ENCODE measurements at regions not wholly inside any gene's neighbourhood (a gene's known extent, or its start where the extent isn't known, plus 50 kb on each side); places are given as distances from the start of the nearest gene placed in this dataset.

DNA sequence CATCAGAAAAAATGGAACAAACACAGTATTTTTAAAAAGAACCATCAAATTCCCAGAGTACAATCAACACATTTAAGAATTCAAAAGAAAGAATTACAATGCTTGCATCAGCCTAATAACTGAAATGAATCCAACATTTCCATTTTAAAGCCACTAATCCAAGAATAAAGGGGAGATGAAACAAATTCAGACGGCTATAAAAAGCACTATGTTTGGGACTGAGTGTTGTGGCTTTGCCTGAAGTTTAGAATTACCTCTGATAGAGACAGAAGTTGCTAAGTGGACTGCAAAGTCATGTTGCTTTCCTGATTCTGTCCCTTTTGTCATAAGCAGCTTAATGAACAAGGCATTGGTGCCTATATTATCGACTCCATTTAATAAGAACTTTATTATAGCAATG, 135.4 kb upstream of the RGMB start:
- no peak for DNase-seq

- peak; percentile 50 for DNase-seq
Observed at GRCh38 chr5:98638701-98639100, 134.8 kb upstream of the RGMB start.

GRCh38 chr5:98639274-98639673, 134.2 kb upstream of the RGMB start:
- no peak for DNase-seq

GRCh38 chr5:98641671-98642070, 131.8 kb upstream of the RGMB start:
- no peak for DNase-seq

DNA sequence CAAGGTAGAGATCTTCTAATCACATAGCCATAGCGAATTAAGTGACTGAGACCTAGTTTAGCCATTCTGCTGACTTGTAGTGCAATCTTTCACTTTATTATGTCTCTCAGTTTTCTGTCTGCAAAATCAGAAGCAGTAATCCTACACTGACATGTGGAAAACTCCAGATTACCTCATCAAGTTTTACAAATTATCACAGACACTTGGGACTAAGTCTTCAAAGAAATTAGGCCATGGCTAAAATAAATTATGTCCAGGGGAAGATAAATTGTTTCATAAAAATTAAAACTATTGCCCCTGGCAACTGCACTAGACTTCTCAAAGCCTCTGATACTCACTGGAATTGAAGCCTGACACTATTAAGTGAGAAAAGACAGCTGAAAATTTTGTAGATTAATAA, 129.9 kb upstream of the RGMB start:
- DNase-seq, result no peak

DNA sequence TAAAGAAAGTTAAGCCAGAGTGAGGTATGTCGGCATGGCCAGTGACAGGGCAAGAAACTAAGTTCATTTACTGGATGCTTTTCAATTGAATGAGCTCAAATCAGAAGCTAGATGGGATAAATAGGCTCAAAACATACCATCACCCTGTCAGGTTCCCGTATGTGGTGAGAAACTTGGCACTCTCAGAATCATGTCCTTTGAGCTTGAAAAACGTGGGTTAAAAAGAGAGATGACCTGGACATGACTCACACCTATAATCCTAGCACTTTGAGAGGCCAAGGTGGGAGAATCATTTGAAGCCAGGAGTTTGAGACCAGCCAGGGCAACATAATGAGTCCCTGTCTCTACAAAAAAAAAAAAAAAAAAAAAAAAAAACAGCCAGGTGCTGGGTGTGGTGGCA, 121.7 kb upstream of the RGMB start:
- no peak for DNase-seq

- DNase-seq, result no peak
Observed at GRCh38 chr5:98656125-98656795, 117.2 kb upstream of the RGMB start.

- no peak for DNase-seq
Observed at GRCh38 chr5:98656796-98657195, 116.7 kb upstream of the RGMB start.

GRCh38 chr5:98657559-98657958, 115.9 kb upstream of the RGMB start:
- DNase-seq, result no peak

GRCh38 chr5:98663521-98663920, 109.9 kb upstream of the RGMB start:
- no peak for DNase-seq

GRCh38 chr5:98664736-98665135, 108.7 kb upstream of the RGMB start:
- DNase-seq, result no peak

GRCh38 chr5:98679963-98680362, 93.5 kb upstream of the RGMB start:
- no peak for DNase-seq

GRCh38 chr5:98690002-98690401, 83.5 kb upstream of the RGMB start:
- DNase-seq, result no peak

GRCh38 chr5:98694902-98695301, 78.6 kb upstream of the RGMB start:
- DNase-seq, result no peak

GRCh38 chr5:98698359-98698758, 75.1 kb upstream of the RGMB start:
- no peak for DNase-seq

- no peak for DNase-seq
Observed at GRCh38 chr5:98700730-98701129, 72.7 kb upstream of the RGMB start.

DNA sequence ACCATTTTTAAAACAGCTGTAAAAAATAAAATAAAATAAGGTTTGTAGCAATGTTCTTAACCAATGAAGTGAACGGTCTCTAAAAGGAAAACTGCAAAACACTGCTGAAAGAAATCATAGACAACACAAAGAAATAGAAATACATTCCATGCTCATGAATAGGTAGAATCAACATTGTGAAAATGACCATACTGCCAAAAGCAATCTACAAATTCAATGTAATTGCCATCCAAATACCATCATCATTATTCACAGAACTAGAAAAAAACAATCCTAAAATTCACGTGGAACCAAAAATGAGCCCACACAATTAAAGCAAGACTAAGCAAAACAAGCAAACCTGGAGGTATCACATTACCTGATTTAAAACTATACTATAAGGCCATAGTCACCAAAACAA, 67.6 kb upstream of the RGMB start:
- no peak for DNase-seq

- DNase-seq, result no peak
Observed at GRCh38 chr5:98709681-98710080, 63.8 kb upstream of the RGMB start.

- DNase-seq, result no peak
Observed at GRCh38 chr5:98713027-98713426, 60.4 kb upstream of the RGMB start.

DNA sequence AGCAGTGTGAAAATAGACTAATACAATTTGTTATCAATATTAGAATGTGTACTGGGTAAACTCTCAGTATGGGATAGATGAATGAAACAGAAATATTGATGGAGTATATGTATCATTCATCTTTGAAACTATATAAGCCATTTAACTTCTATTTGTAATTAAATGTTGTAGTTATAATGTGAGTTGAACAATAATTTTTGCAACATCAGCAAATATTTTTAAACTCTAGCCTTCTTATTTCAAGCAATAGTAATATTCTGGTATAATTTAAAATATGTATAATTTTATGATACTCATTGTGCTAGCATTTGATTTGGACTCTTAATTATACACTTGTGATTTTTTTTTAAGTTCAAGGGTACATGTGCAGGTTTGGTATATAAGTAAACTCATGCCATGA, 59.6 kb upstream of the RGMB start:
- DNase-seq, result no peak

- DNase-seq, result no peak
Observed at GRCh38 chr5:98714710-98715288, 58.7 kb upstream of the RGMB start.

- DNase-seq, result no peak
Observed at GRCh38 chr5:98721231-98721928, 52.1 kb upstream of the RGMB start.

DNA sequence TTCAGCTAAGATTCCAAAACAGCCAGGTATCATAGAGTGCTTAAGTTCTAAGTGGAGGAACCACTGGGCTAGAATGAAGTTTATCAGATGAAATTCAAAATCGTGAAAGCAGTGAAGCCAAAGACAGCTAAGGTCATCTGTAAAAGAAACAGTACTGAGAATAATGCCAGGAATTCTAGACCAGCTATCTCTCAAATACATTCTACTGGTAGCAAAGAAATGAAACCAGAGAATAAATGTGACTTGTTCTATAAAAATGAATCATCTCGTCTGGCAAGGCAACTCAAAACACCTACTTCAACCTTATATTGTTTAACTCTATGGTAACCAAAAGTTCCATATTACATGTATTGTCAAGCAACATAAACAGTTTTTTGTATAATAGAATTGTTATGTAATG, 51.3 kb upstream of the RGMB start:
- DNase-seq, result no peak

DNA sequence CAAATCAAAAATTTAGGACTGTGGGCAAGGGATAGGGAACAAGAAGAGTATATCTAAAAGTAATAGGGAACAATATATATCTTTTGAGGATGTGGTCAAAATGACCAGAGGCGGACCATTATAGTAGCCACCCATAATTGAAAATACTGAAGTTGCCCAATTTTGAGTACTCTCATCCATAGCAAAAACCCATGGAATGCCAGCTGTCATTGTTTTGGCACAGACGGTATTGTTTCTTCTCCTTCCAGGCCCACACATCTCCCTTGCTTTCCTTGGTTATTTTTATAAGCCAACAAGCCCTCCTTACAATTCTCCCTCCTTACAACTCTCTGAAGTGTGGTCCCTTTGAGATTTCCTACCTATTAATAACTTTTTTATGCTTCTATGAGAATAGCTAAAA, 50.4 kb upstream of the RGMB start:
- DNase-seq, result no peak
